ENCODE measurements at regions not wholly inside any gene's neighbourhood (a gene's known extent, or its start where the extent isn't known, plus 50 kb on each side); places are given as distances from the start of the nearest gene placed in this dataset.

DNA sequence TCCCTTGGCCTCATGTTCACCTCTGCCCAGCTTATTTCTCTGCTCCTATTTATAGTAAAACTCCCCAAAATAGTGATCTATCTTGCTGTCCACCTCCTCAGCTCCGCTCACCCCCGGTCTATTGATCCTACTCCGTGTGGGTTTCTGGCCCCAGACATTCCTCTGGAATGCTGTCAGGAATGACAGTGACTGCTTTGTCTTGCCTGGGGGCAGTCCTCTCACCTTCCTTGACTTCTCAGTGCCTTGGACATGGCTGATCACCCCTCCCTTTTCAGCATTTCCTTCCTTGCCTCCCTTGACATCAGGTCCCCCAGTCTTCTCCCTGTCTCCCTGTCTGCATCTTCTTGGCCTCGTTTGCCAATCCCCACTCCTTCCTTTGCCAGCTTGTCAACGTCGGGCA is 108.1 kb upstream of the BACE2 start (continued):
- TF ChIP-seq, protein P1, sequence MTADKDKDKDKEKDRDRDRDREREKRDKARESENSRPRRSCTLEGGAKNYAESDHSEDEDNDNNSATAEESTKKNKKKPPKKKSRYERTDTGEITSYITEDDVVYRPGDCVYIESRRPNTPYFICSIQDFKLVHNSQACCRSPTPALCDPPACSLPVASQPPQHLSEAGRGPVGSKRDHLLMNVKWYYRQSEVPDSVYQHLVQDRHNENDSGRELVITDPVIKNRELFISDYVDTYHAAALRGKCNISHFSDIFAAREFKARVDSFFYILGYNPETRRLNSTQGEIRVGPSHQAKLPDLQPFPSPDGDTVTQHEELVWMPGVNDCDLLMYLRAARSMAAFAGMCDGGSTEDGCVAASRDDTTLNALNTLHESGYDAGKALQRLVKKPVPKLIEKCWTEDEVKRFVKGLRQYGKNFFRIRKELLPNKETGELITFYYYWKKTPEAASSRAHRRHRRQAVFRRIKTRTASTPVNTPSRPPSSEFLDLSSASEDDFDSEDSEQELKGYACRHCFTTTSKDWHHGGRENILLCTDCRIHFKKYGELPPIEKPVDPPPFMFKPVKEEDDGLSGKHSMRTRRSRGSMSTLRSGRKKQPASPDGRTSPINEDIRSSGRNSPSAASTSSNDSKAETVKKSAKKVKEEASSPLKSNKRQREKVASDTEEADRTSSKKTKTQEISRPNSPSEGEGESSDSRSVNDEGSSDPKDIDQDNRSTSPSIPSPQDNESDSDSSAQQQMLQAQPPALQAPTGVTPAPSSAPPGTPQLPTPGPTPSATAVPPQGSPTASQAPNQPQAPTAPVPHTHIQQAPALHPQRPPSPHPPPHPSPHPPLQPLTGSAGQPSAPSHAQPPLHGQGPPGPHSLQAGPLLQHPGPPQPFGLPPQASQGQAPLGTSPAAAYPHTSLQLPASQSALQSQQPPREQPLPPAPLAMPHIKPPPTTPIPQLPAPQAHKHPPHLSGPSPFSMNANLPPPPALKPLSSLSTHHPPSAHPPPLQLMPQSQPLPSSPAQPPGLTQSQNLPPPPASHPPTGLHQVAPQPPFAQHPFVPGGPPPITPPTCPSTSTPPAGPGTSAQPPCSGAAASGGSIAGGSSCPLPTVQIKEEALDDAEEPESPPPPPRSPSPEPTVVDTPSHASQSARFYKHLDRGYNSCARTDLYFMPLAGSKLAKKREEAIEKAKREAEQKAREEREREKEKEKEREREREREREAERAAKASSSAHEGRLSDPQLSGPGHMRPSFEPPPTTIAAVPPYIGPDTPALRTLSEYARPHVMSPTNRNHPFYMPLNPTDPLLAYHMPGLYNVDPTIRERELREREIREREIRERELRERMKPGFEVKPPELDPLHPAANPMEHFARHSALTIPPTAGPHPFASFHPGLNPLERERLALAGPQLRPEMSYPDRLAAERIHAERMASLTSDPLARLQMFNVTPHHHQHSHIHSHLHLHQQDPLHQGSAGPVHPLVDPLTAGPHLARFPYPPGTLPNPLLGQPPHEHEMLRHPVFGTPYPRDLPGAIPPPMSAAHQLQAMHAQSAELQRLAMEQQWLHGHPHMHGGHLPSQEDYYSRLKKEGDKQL (CRISPR knock-in tag; IDR thresholded peaks at IDR 0.05; ENCODE audit: low read depth), result no peak
- no peak for TF ChIP-seq PAWR (CRISPR knock-in tag; IDR thresholded peaks at IDR 0.05; ENCODE audit: borderline replicate concordance)
- TF ChIP-seq, protein P2, sequence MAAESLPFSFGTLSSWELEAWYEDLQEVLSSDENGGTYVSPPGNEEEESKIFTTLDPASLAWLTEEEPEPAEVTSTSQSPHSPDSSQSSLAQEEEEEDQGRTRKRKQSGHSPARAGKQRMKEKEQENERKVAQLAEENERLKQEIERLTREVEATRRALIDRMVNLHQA (CRISPR knock-in tag; IDR thresholded peaks at IDR 0.05), result no peak
- no peak for TF ChIP-seq ARNT (IDR thresholded peaks at IDR 0.05)
- TF ChIP-seq HES4 (CRISPR knock-in tag; IDR thresholded peaks at IDR 0.05; ENCODE audit: borderline replicate concordance), result no peak

DNA sequence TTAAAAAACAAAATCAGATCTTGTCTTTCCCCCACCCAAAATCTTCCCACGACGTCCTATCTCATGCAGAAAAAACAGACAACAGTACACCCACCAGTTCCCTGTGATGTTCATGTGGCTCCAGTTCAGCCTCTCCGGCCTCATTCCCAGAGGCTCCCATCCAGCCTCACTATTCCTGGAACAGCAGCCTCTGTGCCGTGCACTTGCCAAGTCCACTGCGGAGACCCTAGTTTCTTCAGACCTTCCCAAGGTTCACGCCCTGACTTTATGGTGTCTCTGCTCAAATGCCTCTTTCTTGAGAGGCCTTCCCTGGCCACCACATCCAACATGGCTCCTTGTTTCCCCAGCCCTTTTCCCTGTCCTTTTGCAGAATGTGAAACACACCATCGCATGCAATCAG is 106.3 kb upstream of the BACE2 start:
- FAIRE-seq (no peak), DNase-seq (ENCODE audit: low spot score) (no peak), ATAC-seq (no peak)
- whole genome bisulfite sequencing (ENCODE audit: low lambda C conversion rate), result 12% methylated on average over 7 of the region's 7 CpGs
- Histone ChIP-seq H3K36me3 (replicated peaks in 1 of 2; ENCODE audit: control insufficient read depth in 1 of 2, insufficient read depth in 2 of 2, low read length in 2 of 2) (no peaks in the 10 kb centered on the region), H3K79me2 (ENCODE audit: insufficient read depth, low read length) (no peaks in the 10 kb centered on the region), H2AFZ (ENCODE audit: low read length) (no peak overlapping the region), H4K20me1 (ENCODE audit: insufficient read depth, low read length) (no peaks in the 10 kb centered on the region), H3K4me3 (replicated peaks in 1 of 3; ENCODE audit: insufficient read depth in 1 of 3, low read depth in 2 of 3, low read length in 3 of 3) (no peak overlapping the region), H3K27ac (ENCODE audit: extremely low read length, insufficient read depth, low read length) (no peak overlapping the region), H3K27me3 (ENCODE audit: control insufficient read depth in 1 of 2, insufficient read depth in 2 of 2, low read length in 2 of 2) (peaks cover 0 to 8% of the 10 kb centered on the region in 2 experiments; a peak in 2 of 5 replicates), H3K9me3 (ENCODE audit: low read length) (no peaks in the 10 kb centered on the region), H3K4me1 (ENCODE audit: insufficient read depth, low read length) (no peaks in the 10 kb centered on the region), H3K9ac (ENCODE audit: insufficient read depth, low read depth, low read length) (no peak overlapping the region), H3K4me2 (ENCODE audit: low read depth, low read length) (no peak overlapping the region)
- in situ Hi-C loops (cut with HindIII; ENCODE audit: extremely low pct_ligation_motif_present, low pct_unique_long_range_greater_than_20kb), result loop anchor here (25.0 kb wide), 1 partner anchor 599 kb away; no protein-coding TSS in a partner anchor
- TF ChIP-seq, protein P3, sequence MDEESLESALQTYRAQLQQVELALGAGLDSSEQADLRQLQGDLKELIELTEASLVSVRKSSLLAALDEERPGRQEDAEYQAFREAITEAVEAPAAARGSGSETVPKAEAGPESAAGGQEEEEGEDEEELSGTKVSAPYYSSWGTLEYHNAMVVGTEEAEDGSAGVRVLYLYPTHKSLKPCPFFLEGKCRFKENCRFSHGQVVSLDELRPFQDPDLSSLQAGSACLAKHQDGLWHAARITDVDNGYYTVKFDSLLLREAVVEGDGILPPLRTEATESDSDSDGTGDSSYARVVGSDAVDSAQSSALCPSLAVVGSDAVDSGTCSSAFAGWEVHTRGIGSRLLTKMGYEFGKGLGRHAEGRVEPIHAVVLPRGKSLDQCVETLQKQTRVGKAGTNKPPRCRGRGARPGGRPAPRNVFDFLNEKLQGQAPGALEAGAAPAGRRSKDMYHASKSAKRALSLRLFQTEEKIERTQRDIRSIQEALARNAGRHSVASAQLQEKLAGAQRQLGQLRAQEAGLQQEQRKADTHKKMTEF (CRISPR knock-in tag; IDR thresholded peaks at IDR 0.05), result no peak
- TF ChIP-seq, protein P4, sequence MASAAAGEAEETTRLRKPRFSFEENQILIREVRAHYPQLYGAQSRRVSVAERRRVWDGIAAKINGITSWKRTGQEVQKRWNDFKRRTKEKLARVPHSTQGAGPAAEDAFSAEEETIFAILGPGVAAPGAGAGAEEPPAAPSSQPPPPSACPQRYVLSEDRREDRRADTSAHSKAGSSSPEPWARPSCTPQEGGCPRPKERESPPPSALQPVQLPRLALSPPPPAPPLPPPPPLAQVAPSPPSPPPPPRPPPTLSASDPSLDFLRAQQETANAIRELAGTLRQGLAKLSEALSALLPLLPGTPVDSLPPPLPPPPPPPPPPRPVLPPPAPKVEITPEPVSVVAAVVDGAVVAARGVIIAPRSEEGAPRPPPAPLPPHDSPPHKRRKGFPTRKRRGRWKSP (CRISPR knock-in tag; IDR thresholded peaks at IDR 0.05), result no peak
- TF ChIP-seq, protein P5, sequence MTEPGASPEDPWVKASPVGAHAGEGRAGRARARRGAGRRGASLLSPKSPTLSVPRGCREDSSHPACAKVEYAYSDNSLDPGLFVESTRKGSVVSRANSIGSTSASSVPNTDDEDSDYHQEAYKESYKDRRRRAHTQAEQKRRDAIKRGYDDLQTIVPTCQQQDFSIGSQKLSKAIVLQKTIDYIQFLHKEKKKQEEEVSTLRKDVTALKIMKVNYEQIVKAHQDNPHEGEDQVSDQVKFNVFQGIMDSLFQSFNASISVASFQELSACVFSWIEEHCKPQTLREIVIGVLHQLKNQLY (CRISPR knock-in tag; IDR thresholded peaks at IDR 0.05), result no peak
- no peak for TF ChIP-seq SPEN (CRISPR knock-in tag; IDR thresholded peaks at IDR 0.05; ENCODE audit: low read depth)
- TF ChIP-seq TEAD3 (CRISPR knock-in tag; optimal IDR thresholded peaks at IDR 0.05; ENCODE audit: borderline replicate concordance), result no peak
- no peak for TF ChIP-seq ZKSCAN5 (CRISPR knock-in tag; IDR thresholded peaks at IDR 0.05)
- no peak for TF ChIP-seq HDAC6 (IDR thresholded peaks at IDR 0.05; ENCODE audit: low read depth, low read length)
- BruUV-seq (replicated peaks), result no TSS peak
- intact Hi-C loops (cut with micrococcal nuclease; ENCODE audit: unreplicated experiment), result no loop called here
- CTCF ChIA-PET (ENCODE audit: low intra/inter-chr PET ratio, low total read pairs), result no interaction called here
- POLR2A ChIA-PET, result no interaction called here

All from HepG2 (cell line).